Activated T-helper 17 cell treated with anti-CD3 and anti-CD28 coated beads, Interleukin-2, amount 50 U/mL, for 72 hours (primary cell): ENCODE measurements at regions not wholly inside any gene's neighbourhood (a gene's known extent, or its start where the extent isn't known, plus 50 kb on each side); places are given as distances from the start of the nearest gene placed in this dataset.

ENCODE experiments used
- ATAC-seq: fragments of 150-1000 bp; cut with Tn5 transposase; replicated peaks from 2 replicates; pipeline ENCODE4 v1.10.0; 2021; ENCODE audit warnings: mild to moderate bottlenecking, moderate library complexity
- H3K27ac Mint-ChIP-seq: one replicate; pipeline ENCODE4 v1.8.0; 2022; ENCODE audit warnings: mixed read lengths
- H3K27me3 Mint-ChIP-seq: one replicate; pipeline ENCODE4 v1.8.0; 2022; ENCODE audit warnings: mixed read lengths
- H3K36me3 Mint-ChIP-seq: one replicate; pipeline ENCODE4 v1.8.0; 2022; ENCODE audit warnings: low read depth, mild to moderate bottlenecking, mixed read lengths
- H3K4me1 Mint-ChIP-seq: one replicate; pipeline ENCODE4 v1.8.0; 2022; ENCODE audit warnings: mixed read lengths
- H3K4me3 Mint-ChIP-seq: one replicate; pipeline ENCODE4 v1.8.0; 2022; ENCODE audit warnings: mild to moderate bottlenecking, mixed read lengths
- H3K9me3 Mint-ChIP-seq: one replicate; pipeline ENCODE4 v1.8.0; 2022; ENCODE audit warnings: mixed read lengths

DNA sequence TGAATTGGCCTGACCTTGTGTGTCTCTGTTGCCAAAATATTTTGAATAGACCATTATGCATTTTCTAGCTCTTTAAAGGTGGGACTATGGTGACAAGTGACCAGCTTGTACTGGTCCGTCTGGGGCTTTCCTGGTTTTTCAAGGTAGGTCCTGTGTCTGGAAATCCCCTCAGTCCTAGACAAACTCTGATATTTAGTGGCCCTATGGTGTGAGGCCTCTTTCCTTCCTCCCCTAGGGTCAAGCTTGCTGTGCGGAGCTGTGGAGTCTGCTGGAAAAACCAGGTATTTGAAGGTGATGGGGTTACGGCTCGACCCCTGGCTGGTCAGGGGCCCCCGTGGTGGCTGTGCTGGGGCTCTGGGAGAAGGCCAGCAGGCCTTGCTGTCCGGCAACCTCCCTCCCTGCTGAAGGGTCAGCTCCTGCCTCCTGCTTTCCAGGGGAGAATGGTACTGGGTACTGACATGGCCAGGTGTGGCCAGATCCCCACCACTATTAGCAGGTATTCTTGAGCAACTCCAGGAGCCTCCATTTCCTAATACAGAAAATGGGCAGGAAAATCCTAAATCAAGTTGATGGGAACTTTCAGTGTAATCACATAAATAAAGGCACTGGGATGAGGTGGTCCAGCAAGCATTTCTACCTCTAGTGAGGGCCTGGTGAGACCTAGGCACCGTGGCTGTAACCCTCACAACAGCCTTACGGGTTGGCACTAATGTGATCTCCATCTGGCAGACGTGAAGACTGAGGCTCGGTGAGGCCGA, 86.2 kb upstream of the HS6ST1 start:
- no peaks in the 10 kb centered on the region for H3K4me1 Mint-ChIP-seq
- ATAC-seq = no peak
- no peak overlapping the region for H3K27ac Mint-ChIP-seq
- no peaks in the 10 kb centered on the region for H3K9me3 Mint-ChIP-seq
- H3K4me3 Mint-ChIP-seq = no peak overlapping the region
- no peaks in the 10 kb centered on the region for H3K36me3 Mint-ChIP-seq
- peaks cover 24% of the 10 kb centered on the region for H3K27me3 Mint-ChIP-seq

DNA sequence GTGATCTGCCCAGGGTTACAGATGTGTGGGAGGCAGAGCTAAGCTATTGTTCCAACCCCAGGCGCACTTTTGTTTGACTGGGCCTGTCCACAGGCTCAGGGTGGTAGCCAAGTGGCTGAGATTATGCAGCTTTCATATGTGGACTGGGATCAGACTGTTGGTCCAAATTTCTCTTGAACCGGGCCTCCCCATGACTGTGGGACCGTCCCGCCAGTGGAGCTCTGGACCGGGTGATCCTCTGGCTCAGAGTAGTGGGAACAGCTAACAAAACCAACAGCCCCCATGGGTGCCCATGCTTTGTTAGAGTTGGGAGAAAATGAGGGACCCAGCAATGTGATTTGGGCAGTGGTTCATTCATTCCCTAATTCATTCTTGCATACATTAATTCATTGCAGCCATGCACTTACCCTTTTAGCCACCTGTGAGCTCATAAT, 86.8 kb upstream of the HS6ST1 start:
- H3K27me3 Mint-ChIP-seq = peaks cover 24% of the 10 kb centered on the region
- H3K9me3 Mint-ChIP-seq = no peaks in the 10 kb centered on the region
- no peak for ATAC-seq
- no peak overlapping the region for H3K4me3 Mint-ChIP-seq
- no peaks in the 10 kb centered on the region for H3K36me3 Mint-ChIP-seq
- H3K27ac Mint-ChIP-seq = no peak overlapping the region
- H3K4me1 Mint-ChIP-seq = no peaks in the 10 kb centered on the region

DNA sequence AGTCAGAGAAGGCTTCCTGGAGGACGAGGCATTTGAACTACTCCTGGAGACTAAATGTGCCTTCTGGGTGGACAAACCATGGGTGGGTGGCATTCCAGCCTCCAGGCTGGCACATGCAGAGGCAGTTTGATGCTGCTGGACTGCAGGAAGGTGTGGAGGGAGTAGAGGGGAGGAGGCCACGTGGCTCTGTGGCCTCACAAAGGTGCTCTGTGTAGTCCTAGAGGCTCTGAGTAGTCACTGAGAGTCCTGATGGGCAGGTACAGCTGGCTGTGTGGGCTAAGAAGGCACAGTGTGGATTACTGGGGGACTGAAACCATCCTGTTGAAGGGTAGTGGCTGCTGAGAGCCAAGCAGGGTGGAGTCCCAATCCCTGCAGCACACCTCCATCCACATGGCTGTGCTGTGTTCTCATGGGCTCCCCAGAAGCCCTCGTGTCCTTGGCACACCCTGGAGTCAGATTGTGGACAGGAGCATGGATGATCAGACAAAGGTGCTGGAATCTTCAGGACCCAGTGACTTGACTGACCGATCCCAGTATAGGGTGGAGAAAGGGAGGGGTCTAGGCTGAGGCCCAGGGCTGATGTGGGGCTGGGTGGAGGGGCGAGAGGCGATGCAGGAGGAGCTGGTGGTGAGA, 87.4 kb upstream of the HS6ST1 start:
- Mint-ChIP-seq H3K27me3 (peaks cover 24% of the 10 kb centered on the region), H3K4me3 (no peak overlapping the region), H3K36me3 (no peaks in the 10 kb centered on the region), H3K27ac (no peak overlapping the region), H3K9me3 (no peaks in the 10 kb centered on the region), H3K4me1 (no peaks in the 10 kb centered on the region)
- no peak for ATAC-seq

DNA sequence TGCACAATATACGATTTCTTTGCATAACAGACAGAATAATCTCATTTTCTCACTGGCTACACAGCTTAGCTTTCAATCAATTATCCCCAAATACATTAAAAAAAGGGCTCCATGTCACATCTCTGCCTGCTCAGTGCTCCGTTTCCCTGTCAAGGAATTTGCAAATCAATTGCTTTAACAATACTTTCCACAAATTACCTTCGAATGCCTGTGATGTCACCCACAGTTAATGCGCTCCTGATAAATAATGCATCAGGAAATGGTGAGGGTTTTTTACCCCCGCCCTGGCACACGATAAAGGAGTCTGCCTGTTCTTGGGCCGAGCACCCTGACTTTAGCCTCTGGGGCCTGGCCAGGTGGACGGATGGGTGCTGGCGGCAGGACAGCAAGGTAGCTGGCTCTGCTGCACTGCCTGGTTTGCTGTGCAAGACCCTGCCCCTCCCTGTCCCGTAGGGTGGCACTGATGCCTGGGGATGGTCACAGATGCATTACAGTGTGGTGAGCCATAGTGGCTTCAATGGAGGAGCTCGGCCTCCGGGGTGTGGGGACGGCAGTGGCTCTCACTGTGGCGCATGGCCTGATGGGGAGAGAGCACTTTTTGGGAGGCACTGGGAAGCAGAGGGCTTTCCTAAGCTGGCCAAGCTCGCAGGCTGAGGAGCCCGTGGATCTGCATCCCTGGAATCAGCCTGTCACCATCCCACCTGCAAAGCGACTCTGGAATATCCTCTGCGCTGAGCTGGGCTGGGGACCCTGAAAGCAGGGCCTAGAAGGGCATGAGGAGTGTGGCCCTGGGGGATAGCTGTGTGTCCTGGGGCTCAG, 88.3 kb upstream of the HS6ST1 start:
- H3K4me1 Mint-ChIP-seq = no peaks in the 10 kb centered on the region
- no peaks in the 10 kb centered on the region for H3K36me3 Mint-ChIP-seq
- ATAC-seq = no peak
- no peaks in the 10 kb centered on the region for H3K9me3 Mint-ChIP-seq
- H3K27ac Mint-ChIP-seq = no peak overlapping the region
- peaks cover 21% of the 10 kb centered on the region for H3K27me3 Mint-ChIP-seq
- H3K4me3 Mint-ChIP-seq = no peak overlapping the region

DNA sequence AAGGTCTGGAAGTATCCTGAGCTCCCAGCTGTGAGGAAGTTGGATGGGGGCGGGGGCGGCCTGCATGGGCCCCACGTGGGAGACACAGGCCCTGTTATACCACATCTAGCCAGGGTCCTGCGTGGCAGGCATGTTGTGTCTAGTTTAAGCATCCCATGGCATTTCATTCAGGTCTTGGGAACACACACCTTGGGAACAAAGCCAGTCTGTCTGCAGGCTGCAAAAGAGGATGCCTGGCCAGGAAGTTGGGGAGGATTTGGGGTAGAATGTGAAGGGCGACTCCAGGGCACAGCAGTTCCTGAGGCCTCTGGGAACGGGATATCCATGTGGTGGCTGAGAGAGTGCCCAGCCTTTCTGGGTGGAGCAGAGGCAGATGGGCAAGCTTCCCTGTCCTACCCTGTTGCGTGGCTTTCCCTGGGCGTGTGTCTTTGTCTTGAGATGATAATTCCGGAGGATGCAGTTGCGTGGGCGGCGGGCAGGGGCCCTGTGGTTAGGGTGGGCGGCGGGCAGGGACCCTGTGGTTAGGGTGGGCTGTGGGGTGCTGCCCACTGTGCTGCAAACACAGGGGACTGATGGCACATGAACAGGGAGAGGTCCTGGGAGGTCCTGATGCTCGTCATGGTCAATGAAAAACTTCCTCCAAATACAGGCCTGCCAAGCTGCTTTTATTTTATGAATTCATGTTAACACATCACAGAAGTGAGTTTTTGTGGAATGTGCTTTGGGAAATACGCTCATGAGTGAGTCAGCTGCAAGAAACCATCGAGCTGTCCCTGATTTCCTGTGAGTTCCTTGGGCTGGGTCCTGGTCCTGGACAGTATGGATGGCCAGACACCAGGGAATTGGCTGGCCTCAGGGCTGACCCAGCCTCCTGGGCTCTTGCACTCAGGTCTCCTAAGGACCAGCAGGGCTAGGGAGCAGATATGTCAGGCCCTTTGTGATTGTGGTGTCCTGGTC, 90.0 kb upstream of the HS6ST1 start:
- H3K4me3 Mint-ChIP-seq = no peak overlapping the region
- no peaks in the 10 kb centered on the region for H3K4me1 Mint-ChIP-seq
- H3K9me3 Mint-ChIP-seq = no peaks in the 10 kb centered on the region
- no peak overlapping the region for H3K27ac Mint-ChIP-seq
- no peaks in the 10 kb centered on the region for H3K36me3 Mint-ChIP-seq
- ATAC-seq = no peak
- H3K27me3 Mint-ChIP-seq = peaks cover 20% of the 10 kb centered on the region

DNA sequence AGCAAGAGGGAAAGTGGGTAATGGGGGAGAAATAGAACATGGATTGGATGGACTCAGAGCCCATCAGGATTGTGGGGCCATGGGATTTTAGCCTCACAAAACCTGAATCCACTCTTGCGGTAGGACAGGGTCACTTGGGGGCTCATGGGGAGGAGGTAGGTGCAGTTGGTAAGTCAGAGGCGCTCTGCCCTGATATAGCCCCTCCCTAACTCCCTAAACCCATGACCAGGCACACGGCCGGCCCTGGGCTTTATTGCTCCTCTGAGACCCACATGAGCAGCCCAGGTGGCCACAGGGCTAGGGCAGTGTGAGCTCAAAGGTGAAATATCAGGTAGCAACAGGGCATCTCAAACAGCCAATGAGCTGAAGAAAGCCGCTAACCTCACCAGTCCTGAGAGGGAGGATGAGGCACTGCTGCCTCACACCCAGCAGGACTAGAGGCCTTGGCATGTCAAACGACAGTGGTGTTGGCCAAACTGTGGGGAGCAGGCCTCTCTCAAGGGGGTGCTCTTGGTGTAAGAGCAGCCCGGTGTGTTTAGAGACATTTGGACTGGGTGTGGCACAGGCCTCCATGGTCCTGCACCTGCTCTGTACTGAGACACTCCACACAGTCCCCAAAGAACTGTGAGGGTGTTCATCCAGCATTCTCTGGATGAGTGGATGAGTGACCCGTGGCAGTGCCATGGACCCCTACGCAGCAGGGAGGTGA, 90.8 kb upstream of the HS6ST1 start:
- peaks cover 14% of the 10 kb centered on the region for H3K27me3 Mint-ChIP-seq
- H3K27ac Mint-ChIP-seq = no peak overlapping the region
- ATAC-seq = no peak
- H3K9me3 Mint-ChIP-seq = no peaks in the 10 kb centered on the region
- no peaks in the 10 kb centered on the region for H3K4me1 Mint-ChIP-seq
- no peaks in the 10 kb centered on the region for H3K36me3 Mint-ChIP-seq
- H3K4me3 Mint-ChIP-seq = no peak overlapping the region

DNA sequence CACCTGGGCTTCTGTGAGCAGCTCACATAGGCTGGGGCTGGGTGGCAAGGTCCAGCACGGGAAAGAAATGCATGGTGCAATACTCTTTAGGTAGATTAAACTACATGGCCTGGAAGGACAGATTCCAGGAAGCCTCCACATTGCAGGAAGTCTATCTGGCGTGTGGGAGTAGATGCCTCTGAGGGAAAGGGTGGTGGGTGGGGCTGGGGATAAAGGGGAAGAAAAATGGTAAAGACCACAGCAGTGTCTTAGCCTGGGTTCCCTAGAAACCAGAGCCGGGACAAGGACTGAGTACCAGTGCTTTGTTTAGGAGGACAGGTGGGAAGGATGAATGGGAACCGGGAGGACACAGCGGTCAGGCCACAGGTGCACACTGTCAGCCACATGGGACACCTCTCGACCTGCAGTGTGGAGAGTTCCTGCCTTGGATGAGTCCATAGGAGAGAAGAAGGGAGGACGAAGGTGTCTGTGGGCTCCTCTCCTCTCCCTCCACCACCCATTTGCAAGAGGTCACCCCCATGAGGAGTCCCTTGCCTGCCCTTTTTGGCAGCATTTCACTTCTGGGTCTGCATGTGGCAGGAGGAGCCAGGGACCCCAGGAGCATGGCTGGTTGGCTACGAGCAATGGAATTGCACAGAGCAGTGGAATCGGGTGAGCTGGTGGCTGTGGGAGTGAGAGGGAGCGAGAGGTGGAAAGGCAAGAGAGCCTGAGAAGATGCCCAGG, 91.5 kb upstream of the HS6ST1 start:
- Mint-ChIP-seq H3K4me3 (no peak overlapping the region), H3K9me3 (no peaks in the 10 kb centered on the region), H3K27ac (no peak overlapping the region), H3K36me3 (no peaks in the 10 kb centered on the region), H3K27me3 (peaks cover 14% of the 10 kb centered on the region), H3K4me1 (no peaks in the 10 kb centered on the region)
- ATAC-seq = no peak

DNA sequence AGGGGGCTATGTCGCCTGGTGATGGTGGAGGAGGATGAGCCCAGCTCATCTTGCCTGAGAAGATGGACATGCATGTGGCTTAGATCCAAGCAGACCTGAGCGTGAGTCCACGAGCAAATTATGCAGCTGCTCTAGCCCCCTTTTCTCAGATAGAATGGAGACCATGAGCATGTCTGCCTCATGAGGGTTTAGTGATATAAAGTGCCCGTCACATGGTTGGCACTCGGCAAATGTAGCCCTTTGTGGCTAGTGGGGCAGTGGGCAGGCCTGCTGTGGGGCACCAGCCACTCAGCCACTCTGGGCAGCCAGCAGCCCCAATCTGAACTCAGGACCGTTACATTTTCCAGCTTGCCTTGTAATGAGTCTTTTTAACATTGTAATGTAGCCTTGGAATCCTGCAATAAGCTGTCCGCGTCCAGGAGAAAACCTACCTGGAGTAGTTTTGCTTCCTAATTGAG, 92.1 kb upstream of the HS6ST1 start:
- Mint-ChIP-seq H3K9me3 (no peaks in the 10 kb centered on the region), H3K27me3 (peaks cover 14% of the 10 kb centered on the region), H3K36me3 (no peaks in the 10 kb centered on the region), H3K4me3 (no peak overlapping the region), H3K27ac (no peak overlapping the region), H3K4me1 (no peaks in the 10 kb centered on the region)
- no peak for ATAC-seq

GRCh38 chr2:128411431-128411830, 92.8 kb upstream of the HS6ST1 start:
- no peak overlapping the region for H3K4me3 Mint-ChIP-seq
- H3K27me3 Mint-ChIP-seq = peaks cover 10% of the 10 kb centered on the region
- ATAC-seq = no peak
- no peaks in the 10 kb centered on the region for H3K36me3 Mint-ChIP-seq
- no peak overlapping the region for H3K27ac Mint-ChIP-seq
- no peaks in the 10 kb centered on the region for H3K4me1 Mint-ChIP-seq
- no peaks in the 10 kb centered on the region for H3K9me3 Mint-ChIP-seq

GRCh38 chr2:128412181-128412871, 93.7 kb upstream of the HS6ST1 start:
- H3K4me3 Mint-ChIP-seq = no peak overlapping the region
- H3K36me3 Mint-ChIP-seq = no peaks in the 10 kb centered on the region
- H3K27ac Mint-ChIP-seq = no peak overlapping the region
- H3K27me3 Mint-ChIP-seq = peaks cover 9% of the 10 kb centered on the region
- H3K9me3 Mint-ChIP-seq = no peaks in the 10 kb centered on the region
- H3K4me1 Mint-ChIP-seq = no peaks in the 10 kb centered on the region
- ATAC-seq = no peak

GRCh38 chr2:128413014-128413717, 94.5 kb upstream of the HS6ST1 start:
- Mint-ChIP-seq H3K27me3 (peaks cover 7% of the 10 kb centered on the region), H3K4me1 (no peaks in the 10 kb centered on the region), H3K27ac (no peak overlapping the region), H3K36me3 (no peaks in the 10 kb centered on the region), H3K4me3 (no peak overlapping the region), H3K9me3 (no peaks in the 10 kb centered on the region)
- ATAC-seq = no peak

- Mint-ChIP-seq H3K4me3 (no peak overlapping the region), H3K27me3 (peaks cover 3% of the 10 kb centered on the region), H3K27ac (no peak overlapping the region), H3K36me3 (no peaks in the 10 kb centered on the region), H3K4me1 (no peaks in the 10 kb centered on the region), H3K9me3 (no peaks in the 10 kb centered on the region)
- ATAC-seq = no peak
Measured at GRCh38 chr2:128413718-128414341, 95.2 kb upstream of the HS6ST1 start.
